ENCODE measurements at regions not wholly inside any gene's neighbourhood (a gene's known extent, or its start where the extent isn't known, plus 50 kb on each side); places are given as distances from the start of the nearest gene placed in this dataset.
"Not testable (repeated sequence)": the region's sequence is repeated elsewhere in the genome, so short reads cannot be mapped to it uniquely, and the experiment has no call there.

DNA sequence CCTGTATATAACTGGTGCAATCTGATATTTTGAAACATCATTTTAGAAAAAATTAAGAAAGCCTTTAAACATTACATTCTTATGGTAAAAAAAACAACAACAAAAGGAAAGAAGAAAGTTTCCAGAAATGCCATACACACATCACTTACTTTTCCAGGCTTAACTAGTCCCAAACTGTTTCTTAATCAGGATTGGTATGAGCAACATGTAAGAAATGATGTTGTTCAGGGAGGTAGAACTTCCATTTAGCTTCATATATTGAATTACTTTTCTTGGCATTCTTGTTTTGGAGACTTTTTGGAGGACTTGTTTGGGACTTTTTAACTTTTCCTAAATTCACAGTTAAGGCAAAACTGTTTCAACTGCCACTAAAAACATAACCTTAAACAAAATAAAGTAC, 791.5 kb downstream of the METTL15 start:
- intact Hi-C loops (cut with DNase I; ENCODE audit: low total_unique reads), result no loop called here
- Histone ChIP-seq H3K27me3 (no peaks in the 10 kb centered on the region), H3K27ac (no peak overlapping the region), H3K4me1 (no peaks in the 10 kb centered on the region), H3K9me3 (no peaks in the 10 kb centered on the region), H3K36me3 (no peaks in the 10 kb centered on the region), H3K4me3 (no peak overlapping the region)
- no peak for DNase-seq (ENCODE audit: low spot score in 2 of 2)
- no peak for TF ChIP-seq POLR2AphosphoS5 (IDR thresholded peaks at IDR 0.05)
- TF ChIP-seq POLR2A (IDR thresholded peaks at IDR 0.05), result no peak
- TF ChIP-seq, protein P1, sequence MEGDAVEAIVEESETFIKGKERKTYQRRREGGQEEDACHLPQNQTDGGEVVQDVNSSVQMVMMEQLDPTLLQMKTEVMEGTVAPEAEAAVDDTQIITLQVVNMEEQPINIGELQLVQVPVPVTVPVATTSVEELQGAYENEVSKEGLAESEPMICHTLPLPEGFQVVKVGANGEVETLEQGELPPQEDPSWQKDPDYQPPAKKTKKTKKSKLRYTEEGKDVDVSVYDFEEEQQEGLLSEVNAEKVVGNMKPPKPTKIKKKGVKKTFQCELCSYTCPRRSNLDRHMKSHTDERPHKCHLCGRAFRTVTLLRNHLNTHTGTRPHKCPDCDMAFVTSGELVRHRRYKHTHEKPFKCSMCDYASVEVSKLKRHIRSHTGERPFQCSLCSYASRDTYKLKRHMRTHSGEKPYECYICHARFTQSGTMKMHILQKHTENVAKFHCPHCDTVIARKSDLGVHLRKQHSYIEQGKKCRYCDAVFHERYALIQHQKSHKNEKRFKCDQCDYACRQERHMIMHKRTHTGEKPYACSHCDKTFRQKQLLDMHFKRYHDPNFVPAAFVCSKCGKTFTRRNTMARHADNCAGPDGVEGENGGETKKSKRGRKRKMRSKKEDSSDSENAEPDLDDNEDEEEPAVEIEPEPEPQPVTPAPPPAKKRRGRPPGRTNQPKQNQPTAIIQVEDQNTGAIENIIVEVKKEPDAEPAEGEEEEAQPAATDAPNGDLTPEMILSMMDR (IDR thresholded peaks at IDR 0.05), result no peak

- DNase-seq (ENCODE audit: low spot score in 2 of 2); H3K4me3 ChIP-seq; H3K27ac ChIP-seq; H3K36me3 ChIP-seq; H3K4me1 ChIP-seq; intact Hi-C loops (cut with DNase I; ENCODE audit: low total_unique reads); H3K9me3 ChIP-seq; H3K27me3 ChIP-seq: not testable (repeated sequence)
These were observed 782.4 kb downstream of the METTL15 start for GRCh38 chr11:28890601-28891040.

DNA sequence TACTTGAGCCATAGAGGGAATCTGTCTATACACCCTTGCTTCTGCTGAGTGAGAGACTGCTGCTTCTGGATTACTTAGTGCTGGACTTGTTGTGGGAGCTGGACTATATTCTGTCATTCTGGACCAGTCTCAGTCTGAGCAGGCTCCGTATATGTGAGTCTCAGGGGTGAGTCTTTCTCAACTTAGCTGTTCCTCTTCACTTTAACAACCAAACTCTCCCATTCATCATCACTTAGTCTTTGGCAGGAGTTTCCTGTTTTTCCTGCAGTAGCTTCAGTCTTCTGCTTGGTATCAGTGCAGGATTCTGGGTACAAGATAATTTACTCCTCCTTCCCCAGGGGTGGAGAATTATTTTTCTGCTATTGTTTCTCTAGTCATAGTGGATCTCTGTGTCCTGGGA, 779.5 kb downstream of the METTL15 start:
- H3K9me3 ChIP-seq, result peaks cover 0 to 11% of the 10 kb centered on the region in 2 donors
- H3K36me3 ChIP-seq, result no peaks in the 10 kb centered on the region
- no peaks in the 10 kb centered on the region for H3K4me1 ChIP-seq
- no peaks in the 10 kb centered on the region for H3K27me3 ChIP-seq
- H3K4me3 ChIP-seq, result no peak overlapping the region
- TF ChIP-seq POLR2A (IDR thresholded peaks at IDR 0.05) (no peak), POLR2AphosphoS5 (IDR thresholded peaks at IDR 0.05) (no peak)
- TF ChIP-seq, protein P1 (IDR thresholded peaks at IDR 0.05), result no peak
- intact Hi-C loops (cut with DNase I; ENCODE audit: low total_unique reads), result no loop called here
- no peak overlapping the region for H3K27ac ChIP-seq
- DNase-seq (ENCODE audit: low spot score in 2 of 2), result no peak

DNA sequence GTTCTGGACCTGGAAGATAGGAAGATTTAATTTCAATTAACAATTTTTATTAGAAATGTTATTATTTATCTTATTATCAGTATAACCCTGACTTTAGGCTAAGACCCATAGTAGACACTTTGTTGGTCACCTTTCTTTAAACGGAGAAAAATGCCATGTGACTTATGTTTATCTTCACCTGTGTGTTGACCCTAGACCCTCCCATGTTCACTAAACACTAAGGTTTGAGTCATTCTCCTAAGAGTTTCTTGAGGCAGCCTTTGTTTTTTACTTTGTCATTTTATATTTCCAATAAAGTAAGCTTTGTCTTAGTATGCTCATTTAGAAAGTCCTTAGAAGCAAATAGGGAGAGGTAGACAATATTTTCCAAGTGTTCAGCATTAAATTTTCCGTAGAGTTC, 771.7 kb downstream of the METTL15 start:
- no peak overlapping the region for H3K4me3 ChIP-seq
- H3K4me1 ChIP-seq, result no peaks in the 10 kb centered on the region
- intact Hi-C loops (cut with DNase I; ENCODE audit: low total_unique reads), result no loop called here
- no peak for DNase-seq (ENCODE audit: low spot score in 2 of 2)
- no peak overlapping the region for H3K27ac ChIP-seq
- TF ChIP-seq, protein P1 (IDR thresholded peaks at IDR 0.05), result no peak
- no peak for TF ChIP-seq POLR2A (IDR thresholded peaks at IDR 0.05)
- peaks cover 0 to 14% of the 10 kb centered on the region in 2 donors for H3K9me3 ChIP-seq
- no peaks in the 10 kb centered on the region for H3K27me3 ChIP-seq
- H3K36me3 ChIP-seq, result no peaks in the 10 kb centered on the region

- Histone ChIP-seq H3K9me3 (peaks cover 0 to 8% of the 10 kb centered on the region in 2 donors), H3K4me1 (no peaks in the 10 kb centered on the region), H3K27ac (no peak overlapping the region), H3K27me3 (no peaks in the 10 kb centered on the region), H3K4me3 (no peak overlapping the region), H3K36me3 (no peaks in the 10 kb centered on the region)
- intact Hi-C loops (cut with DNase I; ENCODE audit: low total_unique reads), result no loop called here
- DNase-seq (ENCODE audit: low spot score in 2 of 2), result no peak
- no peak for TF ChIP-seq POLR2A (IDR thresholded peaks at IDR 0.05)
- TF ChIP-seq POLR2AphosphoS5 (IDR thresholded peaks at IDR 0.05), result no peak
- TF ChIP-seq, protein P1 (IDR thresholded peaks at IDR 0.05), result no peak
These were observed 769.8 kb downstream of the METTL15 start for GRCh38 chr11:28878025-28878424.

DNA sequence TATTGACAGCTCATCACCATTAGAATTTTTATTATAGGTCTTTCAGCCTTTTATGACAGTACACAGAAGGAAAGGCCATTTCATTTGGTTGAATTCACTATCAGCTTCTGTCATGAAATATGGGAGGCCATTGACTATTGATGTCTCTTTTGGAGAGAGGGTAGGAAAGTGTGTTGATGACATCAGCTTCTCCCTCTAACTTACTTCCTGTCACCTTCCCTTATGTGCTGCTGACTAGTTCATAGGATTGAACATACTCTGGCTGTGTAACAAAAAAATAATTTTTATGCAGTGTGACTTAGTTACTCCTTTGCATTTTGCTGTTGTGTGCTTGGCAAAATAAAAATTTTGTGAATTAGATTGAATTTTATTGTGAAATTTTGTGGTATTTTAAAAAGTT, 769.2 kb downstream of the METTL15 start:
- no peak for TF ChIP-seq POLR2AphosphoS5 (IDR thresholded peaks at IDR 0.05)
- TF ChIP-seq, protein P1 (IDR thresholded peaks at IDR 0.05), result no peak
- no peak for TF ChIP-seq POLR2A (IDR thresholded peaks at IDR 0.05)
- intact Hi-C loops (cut with DNase I; ENCODE audit: low total_unique reads), result no loop called here
- H3K27me3 ChIP-seq, result no peaks in the 10 kb centered on the region
- H3K9me3 ChIP-seq, result peaks cover 0 to 8% of the 10 kb centered on the region in 2 donors
- H3K27ac ChIP-seq, result no peak overlapping the region
- no peaks in the 10 kb centered on the region for H3K4me1 ChIP-seq
- DNase-seq (ENCODE audit: low spot score in 2 of 2), result no peak
- H3K36me3 ChIP-seq, result no peaks in the 10 kb centered on the region
- no peak overlapping the region for H3K4me3 ChIP-seq

Data from breast epithelium (tissue), 4 donors.